GM21529 (cell line): ENCODE measurements at regions not wholly inside any gene's neighbourhood (a gene's known extent, or its start where the extent isn't known, plus 50 kb on each side); places are given as distances from the start of the nearest gene placed in this dataset.
"Not testable (repeated sequence)": the region's sequence is repeated elsewhere in the genome, so short reads cannot be mapped to it uniquely, and the experiment has no call there.

Source experiments
- ATAC-seq: cut with Tn5 transposase; IDR thresholded peaks from one replicate; pipeline ENCODE4 v1.9.1; 2021; ENCODE audit not compliant: unreplicated experiment

DNA sequence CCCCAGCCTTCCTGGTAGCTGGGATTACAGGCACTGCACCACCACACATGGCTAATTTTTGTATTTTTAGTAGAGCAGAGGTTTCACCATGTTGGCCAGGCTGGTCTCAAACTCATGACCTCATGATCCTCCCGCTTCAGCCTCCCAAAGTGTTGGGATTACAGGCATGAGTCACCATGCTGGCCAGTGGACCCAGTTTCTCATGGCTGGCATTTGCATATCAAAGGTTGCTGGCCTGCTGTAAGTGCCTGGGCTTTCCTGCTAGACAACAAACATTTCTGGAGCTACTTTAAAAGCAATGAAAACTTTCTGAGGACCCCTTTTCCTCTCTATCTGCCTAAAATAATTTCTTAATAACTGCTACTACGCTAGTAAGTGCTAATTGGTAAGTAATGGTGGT is 228.2 kb downstream of the PCDH10 start:
- no peak for ATAC-seq

DNA sequence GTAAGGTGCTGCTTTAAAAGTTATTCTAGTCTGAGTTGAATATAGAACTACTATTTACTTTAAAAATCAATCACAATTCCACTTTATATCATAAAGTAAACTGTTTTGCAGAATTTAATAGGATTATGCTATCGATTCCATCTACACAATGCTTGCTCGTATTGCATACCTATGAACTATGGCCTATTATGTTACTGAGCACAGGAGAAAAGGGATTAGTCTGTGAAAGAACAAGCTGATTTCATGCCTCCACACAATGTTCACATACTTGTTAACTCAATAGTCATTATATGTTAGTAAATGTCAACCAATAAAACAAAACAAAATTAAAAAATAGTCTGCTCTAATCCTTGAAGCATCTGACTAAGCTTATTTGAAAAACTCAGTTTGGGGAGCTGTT is 223.6 kb downstream of the PCDH10 start:
- no peak for ATAC-seq

DNA sequence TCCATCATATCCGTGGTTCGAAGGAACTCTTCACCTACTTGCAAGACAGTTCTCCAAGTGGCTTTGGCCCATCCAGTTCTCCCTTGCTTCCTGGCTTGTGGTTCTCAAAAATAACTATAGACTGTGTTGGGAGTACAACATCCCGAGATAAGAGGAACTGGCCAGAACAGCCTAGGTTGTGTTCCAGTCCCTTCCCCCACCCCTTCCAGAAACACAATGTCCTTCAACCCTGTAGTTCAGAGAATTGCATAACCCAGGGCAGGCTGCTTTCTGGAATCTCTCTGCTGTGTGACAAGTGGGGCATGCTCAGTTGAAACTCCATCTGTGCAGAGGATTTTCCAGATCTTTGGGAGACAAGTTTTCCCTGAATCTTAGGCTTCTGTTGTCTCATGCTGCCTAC is 206.5 kb downstream of the PCDH10 start:
- no peak for ATAC-seq

DNA sequence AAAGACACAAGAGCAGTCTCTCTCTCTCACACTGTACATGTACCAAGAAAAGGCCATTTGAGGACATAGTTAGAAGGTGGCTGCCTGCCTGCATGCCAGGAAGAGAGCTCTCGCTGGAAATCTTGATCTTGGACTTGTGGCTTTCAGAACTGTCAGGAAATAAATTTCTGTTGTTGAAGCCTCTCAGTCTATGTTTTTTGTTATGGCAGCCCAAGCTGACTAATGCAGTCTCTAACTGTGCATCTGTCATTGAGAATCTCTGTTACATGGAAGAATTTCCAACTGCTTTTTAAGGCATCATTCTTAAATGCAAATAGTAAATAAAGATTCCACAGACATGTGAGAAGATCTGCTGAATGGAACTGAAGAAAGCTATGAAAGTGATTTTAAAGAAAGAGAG is 198.3 kb downstream of the PCDH10 start:
- ATAC-seq, result no peak

DNA sequence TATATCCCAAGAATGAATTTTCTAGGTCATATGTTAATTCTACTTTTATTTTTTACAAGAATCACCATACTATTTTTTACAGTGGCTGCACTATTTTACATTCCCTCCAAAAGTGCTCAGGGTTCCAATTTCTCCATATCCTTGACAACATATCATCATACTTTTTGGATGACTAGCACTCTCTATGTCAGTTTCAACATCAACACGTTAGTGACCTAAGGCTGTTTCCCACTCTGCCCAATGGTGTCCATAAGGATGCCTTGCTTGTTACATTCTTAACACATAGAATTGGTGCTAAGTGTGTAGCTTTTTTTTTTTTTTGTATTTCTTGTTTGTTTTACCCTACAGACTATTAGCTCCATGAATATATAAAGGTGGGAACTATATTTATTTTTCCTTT is 175.4 kb downstream of the PCDH10 start:
- ATAC-seq, result no peak

DNA sequence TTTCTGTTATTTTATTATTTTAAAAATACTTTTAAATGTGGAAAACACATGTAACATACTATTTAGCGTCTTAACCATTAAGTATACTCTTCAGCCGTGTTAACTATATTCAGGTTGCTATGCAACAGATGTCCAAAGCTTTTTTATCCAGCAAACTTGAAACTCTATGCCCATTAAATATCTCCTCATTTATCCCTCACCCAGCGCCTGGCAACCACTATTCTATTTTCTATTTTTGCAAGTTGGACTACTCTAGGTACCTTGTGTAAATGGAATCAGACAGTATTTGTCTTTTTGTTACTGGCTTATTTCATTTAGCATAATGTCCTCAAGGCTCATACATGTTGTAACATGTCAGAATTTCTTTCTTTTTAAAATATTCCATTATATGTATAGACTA is 174.6 kb downstream of the PCDH10 start:
- ATAC-seq, result no peak

DNA sequence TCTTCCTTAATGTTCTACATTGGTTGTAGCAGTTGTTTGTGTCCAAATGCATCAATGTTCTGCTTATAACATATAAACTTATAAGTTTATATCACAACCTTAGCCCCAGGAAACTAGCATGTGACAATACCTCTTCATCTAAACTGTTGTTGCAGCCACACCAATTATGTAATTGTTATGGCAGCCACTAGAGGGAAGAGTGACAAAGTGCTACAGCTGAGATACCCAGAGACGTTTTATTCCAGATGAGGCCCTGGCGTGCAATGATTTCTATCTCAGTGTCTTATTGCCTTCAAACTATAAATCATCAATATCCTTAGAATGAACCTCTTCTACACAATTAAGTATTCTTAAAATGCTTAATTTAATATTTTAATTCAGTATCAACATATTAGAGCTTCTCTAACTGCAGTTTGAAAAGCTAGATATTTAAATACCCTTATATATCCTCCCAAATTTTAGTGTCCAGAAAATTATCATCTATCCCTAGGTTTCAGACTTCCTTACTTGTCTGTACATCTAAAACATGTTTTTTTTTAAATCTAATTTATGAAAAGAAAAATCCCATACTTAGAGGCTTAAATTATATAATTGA is 171.6 kb downstream of the PCDH10 start:
- peak; percentile 84 for ATAC-seq

DNA sequence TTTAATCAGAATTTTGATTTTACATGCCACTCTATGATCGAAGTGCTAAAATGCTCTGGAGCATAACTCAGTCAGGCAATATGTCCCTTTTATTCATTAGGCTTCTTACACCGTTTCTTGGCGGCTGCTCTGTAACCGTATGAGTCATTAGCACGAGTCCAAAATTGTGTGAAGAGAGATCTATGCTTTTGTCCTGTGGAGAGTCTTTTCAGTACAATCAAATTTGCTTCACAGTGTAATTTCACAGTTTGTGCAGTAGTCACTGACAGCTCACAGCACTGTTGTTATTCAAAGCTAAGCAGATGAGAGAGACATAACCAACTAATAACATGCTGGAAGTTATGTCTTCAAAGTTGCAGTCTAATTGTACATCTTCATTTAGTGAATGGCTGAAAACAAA is 167.8 kb downstream of the PCDH10 start:
- ATAC-seq, result no peak

DNA sequence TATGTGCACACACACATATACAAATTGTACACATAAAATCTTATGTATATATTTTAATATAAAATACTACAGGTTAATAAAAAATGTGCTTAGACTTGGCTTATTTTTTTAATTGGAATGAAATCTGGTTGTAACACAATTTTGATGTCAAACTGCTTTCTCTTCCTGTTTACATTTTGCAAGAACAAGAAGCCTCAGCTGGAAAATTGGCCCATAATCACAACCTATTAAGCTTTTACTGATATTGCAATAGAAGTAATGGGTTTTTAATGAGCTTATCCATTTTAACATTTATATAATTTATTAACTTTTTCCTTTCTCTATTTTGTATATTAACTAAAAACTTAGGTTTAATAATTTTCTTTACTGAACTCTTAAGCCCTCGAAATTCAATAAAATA is 165.9 kb downstream of the PCDH10 start:
- ATAC-seq, result no peak

DNA sequence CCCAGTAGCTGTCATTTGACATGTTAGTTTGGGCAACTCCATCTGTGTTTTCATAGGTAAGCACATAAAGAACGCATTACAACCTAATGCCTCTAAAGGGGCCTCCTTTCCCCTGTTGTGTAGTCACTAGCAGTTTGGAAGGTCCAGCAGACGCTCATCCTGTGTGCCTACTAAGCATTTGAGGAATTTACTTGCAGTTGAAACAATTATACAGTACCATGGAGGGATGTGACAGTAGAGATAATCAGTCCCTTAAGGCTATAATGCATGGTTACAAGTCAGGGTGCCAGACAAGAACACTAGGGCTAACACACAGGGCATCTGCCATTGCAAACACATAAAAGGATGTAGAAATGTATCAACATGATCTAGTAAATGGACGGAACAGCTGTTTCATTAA is 138.3 kb downstream of the PCDH10 start:
- no peak for ATAC-seq

DNA sequence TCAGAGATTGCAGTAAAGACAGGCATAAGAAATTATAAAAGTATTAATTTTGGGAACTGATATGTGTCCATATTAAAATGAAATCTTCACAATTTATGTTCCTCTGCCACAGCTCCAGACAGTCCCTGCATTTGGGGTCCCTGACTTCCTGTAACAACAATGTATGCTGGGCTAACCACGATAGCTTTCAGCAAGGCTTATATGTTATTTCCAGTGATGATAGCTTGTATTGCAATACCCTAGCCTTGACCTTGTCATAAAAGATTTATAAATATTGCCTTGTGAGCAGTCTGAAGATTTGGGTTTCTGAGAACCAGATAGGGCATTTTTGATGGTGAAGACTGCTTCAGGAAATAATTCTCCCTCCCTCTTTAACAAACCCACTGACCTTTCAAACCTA is 129.5 kb downstream of the PCDH10 start:
- no peak for ATAC-seq

DNA sequence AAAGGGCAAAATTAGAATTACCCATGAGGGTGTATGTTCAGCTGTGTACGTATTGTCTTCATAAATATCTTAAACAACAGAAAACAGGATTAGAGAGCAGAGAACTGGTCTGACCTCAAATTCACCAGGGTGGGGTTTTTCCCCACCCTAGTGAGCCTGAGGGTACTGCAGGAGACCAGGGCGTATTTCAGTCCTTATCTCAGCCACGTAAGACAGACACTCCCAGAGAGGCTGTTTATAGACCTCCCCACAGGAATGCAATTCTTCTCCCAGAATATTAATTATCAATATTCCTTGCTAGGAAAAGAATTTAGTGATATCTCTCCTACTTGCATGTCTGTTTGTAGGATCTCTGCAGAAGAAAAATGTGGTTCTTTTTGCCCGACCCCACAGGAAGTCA is 128.8 kb downstream of the PCDH10 start:
- not testable (repeated sequence) for ATAC-seq

DNA sequence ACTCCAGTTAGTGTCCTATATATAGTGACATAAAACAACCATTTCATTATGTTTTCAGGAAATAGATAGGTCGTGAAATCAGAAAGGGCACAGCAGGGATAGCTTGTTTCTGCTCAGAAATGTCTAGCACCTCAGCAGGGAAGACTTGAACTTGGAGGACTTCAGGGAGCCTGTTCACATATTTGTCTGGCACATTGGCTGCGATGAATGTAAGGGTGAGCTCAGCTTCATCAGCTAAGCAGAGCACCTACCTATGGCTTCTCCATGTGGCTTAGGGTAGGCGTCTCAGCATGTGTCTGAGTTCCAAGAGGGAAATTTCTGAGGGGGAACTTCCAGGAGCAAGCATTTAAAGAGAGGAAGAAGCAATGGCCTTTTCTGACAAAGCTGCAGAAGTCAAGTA is 126.2 kb downstream of the PCDH10 start:
- no peak for ATAC-seq

DNA sequence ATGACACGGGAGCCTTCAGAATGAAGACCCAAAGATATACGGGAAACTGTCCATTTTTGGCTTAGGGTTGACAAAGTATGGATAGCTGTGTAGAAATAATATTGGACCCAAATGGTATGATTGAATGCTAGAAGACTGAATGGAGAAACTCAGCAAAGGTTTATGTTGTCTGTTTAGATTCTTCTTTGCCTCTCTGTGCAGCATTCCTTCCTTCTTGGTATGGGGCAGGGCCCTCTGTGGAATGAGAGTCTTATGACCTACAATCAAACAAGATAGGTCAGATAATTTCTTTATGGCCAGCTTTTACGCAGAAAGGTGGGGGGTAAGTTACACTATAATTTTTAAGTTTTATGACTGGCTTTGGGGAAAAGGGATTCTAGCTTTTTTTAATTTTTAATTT is 124.3 kb downstream of the PCDH10 start:
- no peak for ATAC-seq

DNA sequence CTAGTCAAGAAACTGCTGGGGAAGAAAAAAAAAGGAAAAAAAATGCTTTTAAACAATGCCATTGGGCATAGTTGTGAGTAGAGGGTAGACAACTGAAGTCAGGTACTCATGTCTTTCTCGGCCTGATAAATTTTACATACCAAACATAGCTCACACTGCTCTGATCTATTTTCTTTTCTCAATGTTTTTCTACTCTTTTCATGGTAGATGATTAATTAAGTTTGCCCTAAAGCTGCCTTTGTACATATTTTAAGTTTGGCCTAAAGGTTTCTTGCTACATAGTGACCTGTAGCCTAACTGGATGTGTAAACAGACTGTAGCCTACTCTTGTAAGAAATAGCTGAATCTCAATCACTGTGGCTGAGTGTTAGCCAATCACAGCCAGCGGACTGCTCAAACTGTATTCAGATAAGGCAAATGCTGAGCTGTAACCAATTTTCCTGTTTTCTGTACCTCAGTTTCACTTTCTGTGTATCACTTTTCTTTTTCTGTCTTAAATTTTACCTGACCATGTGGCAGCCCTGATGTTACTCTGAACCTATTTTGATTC is 121.0 kb downstream of the PCDH10 start:
- no peak for ATAC-seq

DNA sequence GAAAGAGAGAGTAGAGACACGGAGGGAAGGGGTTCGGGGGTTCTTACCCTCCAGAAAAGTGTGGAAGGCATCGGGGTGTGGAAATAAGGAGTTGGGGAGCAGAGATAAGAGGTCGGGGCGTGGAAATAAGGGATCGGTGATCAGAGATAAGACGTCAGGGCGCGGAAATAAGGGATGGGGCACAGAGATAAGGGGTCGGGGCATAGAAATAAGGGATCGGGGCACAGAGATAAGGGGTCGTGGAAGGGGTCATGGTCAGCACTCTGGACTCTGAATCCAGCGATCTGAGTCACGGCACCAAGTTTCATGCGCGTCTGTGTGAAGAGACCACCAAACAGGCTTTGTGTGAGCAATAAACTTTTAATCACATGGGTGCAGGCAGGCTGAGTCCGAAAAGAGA is 119.1 kb downstream of the PCDH10 start:
- ATAC-seq, result no peak

DNA sequence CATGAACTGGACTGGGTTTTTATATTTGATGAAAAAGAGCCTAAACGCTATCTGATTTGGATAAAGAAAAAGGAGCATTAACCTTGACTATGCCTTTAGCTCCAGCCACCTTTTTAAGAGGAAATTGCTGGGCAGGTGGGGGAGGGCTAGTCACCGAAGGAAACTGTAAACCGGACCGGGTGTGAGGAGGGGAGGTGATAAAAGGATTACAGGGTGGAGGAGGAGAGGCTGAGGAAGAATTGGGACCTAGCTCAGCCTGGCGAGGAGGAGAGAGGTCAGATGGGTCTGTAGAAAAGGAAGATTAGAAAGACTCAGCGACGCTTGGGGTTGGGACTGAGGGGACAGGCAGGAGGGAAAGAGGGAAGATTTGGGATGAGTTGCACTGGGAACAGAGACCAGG is 118.4 kb downstream of the PCDH10 start:
- ATAC-seq, result not testable (repeated sequence)

DNA sequence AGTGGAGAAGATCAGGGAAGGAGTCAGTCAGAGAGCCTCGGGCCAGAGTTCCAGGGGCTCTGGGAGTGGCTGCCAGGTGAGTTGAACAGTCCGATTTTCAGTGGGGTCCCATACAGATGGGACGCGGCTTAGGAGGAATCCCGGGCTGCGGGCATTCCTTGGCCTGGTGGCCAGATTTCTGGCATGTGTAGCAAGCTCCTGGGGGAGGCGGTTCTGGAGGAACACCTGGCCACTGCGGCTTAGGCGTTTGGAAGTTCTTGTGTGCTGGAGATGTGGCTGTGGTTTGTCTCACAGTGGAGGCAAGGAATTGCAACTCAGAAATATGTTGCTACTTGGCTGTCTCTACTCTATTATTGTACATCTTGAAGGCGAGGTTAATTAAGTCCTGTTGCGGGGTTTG is 117.9 kb downstream of the PCDH10 start:
- not testable (repeated sequence) for ATAC-seq

DNA sequence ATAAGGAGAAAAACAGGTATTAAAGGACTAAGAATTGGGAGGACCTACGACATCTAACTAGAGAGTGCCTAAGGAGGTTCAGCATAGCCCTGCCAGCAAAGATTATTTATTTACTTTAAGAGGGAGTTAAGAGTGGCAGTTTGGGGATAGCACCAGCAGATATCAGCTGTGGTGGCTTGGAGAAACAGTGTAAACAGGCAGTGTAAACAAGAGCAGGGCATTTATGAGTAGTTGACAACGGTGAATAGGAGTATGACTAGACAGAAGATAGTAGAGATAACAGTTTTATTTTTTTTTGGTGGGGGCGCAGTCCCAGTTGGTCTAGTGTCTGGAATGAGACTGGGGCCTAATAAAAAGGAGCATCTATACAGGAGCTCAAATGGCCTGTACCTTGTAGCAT is 115.2 kb downstream of the PCDH10 start:
- not testable (repeated sequence) for ATAC-seq

DNA sequence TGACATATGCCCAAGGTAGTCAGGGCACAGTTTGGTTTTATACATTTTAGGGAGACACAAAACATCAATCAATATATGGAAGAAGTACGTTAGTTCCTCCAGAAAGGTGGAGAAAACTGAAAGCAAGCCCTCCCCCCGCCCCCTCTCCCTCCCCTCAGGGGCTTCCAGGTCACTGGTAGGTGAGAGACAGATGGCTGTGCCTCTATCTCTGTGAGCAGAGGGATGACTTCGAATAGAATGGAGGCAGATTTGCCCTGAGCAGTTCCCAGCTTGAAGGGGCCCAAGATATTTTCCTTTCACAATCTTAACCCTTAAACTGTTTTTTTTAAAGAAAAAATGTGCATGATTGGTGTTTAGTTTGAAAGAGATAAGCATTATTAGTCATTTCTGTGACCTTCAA is 114.0 kb downstream of the PCDH10 start:
- ATAC-seq, result no peak

DNA sequence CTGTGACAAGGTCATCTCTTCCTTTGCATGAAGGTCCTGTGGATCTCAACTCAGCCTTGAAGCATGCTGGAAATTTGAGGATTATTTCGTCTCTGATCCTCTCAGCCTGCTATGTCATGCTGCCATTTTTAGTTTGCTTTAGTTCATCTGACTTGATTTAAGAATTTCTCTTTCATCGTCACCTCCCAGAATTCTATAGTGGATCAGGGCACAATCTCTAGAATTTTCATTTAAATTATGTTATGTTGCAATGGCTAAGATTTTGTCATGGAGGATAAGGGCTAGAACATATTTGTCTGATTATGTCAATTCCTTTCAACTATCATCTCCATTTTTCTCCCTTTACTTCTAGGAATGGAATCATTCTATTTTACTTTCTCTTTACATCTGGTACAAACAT is 98.8 kb downstream of the PCDH10 start:
- ATAC-seq, result no peak

DNA sequence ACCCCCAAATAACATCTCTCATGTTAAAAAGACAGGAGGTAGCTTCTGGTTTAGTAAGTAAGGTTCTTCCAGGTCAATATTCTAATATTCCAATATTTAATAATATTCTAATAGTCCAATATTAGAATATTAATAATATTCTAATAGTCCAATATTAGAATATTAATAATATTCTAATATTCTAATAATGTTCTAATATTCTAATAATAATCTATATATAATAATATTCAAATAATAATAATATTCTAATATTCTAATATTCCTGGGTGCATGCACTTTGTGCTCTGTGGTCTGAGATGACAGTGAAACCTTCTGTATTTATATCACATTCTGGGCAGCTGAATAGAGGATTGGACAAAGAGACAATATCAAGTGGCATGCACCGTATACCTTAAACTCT is 96.1 kb downstream of the PCDH10 start:
- ATAC-seq, result no peak
